ENCODE measurements at regions not wholly inside any gene's neighbourhood (a gene's known extent, or its start where the extent isn't known, plus 50 kb on each side); places are given as distances from the start of the nearest gene placed in this dataset.

DNA sequence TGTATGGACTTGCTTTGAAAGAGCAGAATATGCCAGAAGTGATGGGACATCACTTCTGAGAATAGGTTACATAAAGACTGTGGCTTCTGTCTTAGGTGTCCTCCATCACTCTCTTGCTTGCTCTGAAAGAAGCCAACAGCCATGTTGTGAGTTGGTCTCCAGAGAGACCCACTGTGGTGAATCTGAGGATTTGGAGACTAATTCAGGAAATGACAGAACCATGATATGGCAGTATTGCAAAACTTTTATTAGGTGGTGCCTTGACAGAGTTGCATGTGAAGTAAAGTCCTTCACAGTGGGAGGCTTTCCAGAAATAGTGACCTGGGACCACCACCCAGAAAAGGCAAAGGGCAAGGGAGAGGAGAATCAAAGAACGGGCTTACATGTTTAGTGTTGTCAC is 628.6 kb downstream of the KCNT2 start:
- no peak overlapping the region for H3K4me3 ChIP-seq (replicated peaks; ENCODE audit: low read depth, low read length)
- DNase-seq (ENCODE audit: low read depth), result peak; percentile 21
- no peak for TF ChIP-seq CTCF (IDR thresholded peaks at IDR 0.05; ENCODE audit: low read length, missing control alignments)

DNA sequence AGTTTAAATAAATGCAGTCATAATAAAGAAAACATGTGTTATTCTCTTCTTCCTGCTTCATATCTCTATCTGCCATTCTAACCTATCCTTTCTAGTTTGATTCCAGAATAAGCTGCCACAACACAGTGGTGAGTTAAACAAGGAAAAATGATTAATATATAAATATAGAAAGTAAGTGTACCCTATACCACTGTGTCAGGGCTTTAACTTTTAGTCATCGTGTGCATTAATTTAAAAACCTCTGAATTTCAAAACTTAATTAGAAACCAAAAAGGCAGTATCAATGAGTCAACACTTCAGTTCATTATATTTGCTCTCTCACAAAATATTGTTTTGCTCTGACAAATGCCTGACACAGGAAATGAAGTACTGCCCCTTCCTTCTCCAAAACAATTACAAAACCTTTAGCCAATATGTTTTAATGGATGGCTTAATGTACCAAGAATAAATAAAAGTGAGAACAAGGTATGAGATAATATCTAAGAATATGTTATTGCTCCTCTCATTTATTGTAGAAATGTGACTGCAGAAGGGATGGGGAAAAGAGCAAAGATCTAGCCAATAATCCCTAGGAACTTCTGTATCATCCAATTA is 634.8 kb downstream of the KCNT2 start:
- no peak overlapping the region for H3K4me3 ChIP-seq (replicated peaks; ENCODE audit: low read depth, low read length)
- DNase-seq (ENCODE audit: low read depth), result no peak
- no peak for TF ChIP-seq CTCF (IDR thresholded peaks at IDR 0.05; ENCODE audit: low read length, missing control alignments)

DNA sequence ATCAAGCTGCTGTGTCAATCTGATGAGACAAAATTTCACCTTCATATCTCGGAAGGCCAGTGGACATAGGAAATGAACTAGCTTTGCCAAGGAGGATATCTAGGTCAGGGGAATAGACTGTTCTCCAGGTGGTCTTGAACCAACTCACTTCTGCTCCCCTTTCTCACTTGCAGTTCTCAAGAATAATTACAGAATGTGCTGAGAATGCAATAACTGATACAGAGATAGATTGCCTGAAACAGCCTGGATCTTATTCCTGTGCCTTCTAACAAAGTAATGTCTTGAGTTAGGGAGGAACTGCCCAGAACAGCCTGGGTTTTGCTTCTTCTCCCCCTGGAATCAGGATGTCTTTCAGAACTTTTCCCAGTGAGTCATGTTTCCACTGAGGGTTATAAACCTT is 636.7 kb downstream of the KCNT2 start:
- no peak for TF ChIP-seq CTCF (IDR thresholded peaks at IDR 0.05; ENCODE audit: low read length, missing control alignments)
- no peak overlapping the region for H3K4me3 ChIP-seq (replicated peaks; ENCODE audit: low read depth, low read length)
- DNase-seq (ENCODE audit: low read depth), result no peak

DNA sequence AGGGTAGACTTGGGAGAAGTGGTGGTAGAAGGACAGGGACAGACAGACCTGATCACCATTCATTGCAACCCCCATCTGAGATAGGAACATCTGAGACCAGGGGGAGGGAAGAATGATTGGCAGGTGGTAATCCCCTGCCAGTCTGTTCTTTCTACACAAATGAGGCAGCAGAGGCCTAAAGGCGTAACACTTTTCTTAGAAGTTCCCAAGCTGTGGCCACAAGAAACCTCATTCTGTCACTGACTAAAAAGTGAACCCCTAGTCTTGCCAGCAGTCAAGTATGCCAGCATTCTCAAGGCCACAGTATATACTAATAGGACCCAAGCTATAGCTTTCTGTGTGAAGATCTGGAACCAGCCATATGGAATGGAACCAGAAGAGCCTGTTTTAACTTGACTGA is 638.0 kb downstream of the KCNT2 start:
- no peak for TF ChIP-seq CTCF (IDR thresholded peaks at IDR 0.05; ENCODE audit: low read length, missing control alignments)
- no peak overlapping the region for H3K4me3 ChIP-seq (replicated peaks; ENCODE audit: low read depth, low read length)
- no peak for DNase-seq (ENCODE audit: low read depth)

GRCh38 chr1:195965475-195965874 is 642.8 kb downstream of the KCNT2 start:
- no peak for TF ChIP-seq CTCF (IDR thresholded peaks at IDR 0.05; ENCODE audit: low read length, missing control alignments)
- no peak overlapping the region for H3K4me3 ChIP-seq (replicated peaks; ENCODE audit: low read depth, low read length)
- no peak for DNase-seq (ENCODE audit: low read depth)

DNA sequence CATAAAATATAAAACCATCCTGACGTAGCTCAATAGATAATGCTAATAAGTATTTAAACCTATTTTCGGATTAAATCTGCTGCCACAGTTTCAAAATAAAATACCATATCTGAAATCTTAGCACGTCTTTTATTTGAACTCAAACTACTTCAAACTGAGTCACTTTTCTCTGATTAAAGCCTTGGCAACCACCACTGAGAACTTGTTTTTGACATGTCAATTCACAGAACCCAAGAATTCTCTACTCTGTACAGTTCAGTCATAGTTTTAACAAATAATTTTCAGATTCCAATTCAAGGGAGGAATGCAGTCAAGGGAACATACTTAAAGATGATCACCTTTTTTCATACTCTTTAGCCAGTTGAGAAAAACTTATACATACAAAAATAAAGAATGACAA is 643.2 kb downstream of the KCNT2 start:
- DNase-seq (ENCODE audit: low read depth), result no peak
- TF ChIP-seq CTCF (IDR thresholded peaks at IDR 0.05; ENCODE audit: low read length, missing control alignments), result no peak
- H3K4me3 ChIP-seq (replicated peaks; ENCODE audit: low read depth, low read length), result no peak overlapping the region

DNA sequence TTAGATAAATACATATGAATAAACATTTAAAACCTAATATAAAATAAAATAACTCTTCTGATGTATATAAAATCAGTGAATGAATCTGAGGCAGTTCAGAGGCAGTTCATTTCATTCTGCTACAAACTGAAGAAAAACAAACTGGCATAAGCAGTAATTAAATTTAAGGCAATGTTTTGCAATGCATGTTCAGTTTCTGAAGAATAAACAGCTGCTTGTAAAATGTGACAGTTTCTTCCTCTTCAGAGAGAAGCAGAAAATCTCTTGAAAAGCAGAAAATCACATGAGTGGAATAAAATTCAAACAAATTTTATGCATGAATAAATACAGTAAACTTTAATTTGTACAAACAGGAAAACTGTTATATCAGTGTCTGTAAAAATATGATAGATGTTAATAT is 643.7 kb downstream of the KCNT2 start:
- TF ChIP-seq CTCF (IDR thresholded peaks at IDR 0.05; ENCODE audit: low read length, missing control alignments), result no peak
- no peak overlapping the region for H3K4me3 ChIP-seq (replicated peaks; ENCODE audit: low read depth, low read length)
- DNase-seq (ENCODE audit: low read depth), result no peak
